ENCODE measurements at regions not wholly inside any gene's neighbourhood (a gene's known extent, or its start where the extent isn't known, plus 50 kb on each side); places are given as distances from the start of the nearest gene placed in this dataset.

GRCh38 chrX:16458208-16458607, 191.8 kb upstream of the S100G start:
- Histone ChIP-seq H3K36me3 (ENCODE audit: insufficient read depth, low read length) (no peaks in the 10 kb centered on the region), H3K27ac (ENCODE audit: low read depth, low read length) (no peak overlapping the region), H3K27me3 (ENCODE audit: insufficient read depth, low read length, poor library complexity, severe bottlenecking) (no peaks in the 10 kb centered on the region), H3K4me3 (ENCODE audit: low read length) (no peak overlapping the region), H3K9me3 (ENCODE audit: low read length) (no peaks in the 10 kb centered on the region), H3K4me1 (ENCODE audit: insufficient read depth, low read length) (no peaks in the 10 kb centered on the region)
- Mint-ChIP-seq H3K27me3 (peaks cover 3 to 5% of the 10 kb centered on the region in 2 donors), H3K36me3 (no peaks in the 10 kb centered on the region), H3K9me3 (no peaks in the 10 kb centered on the region), H3K4me1 (no peaks in the 10 kb centered on the region), H3K4me3 (no peak overlapping the region), H3K27ac (no peak overlapping the region)
- ChIA-PET POLR2A (no interaction called here), CTCF (no interaction called here)
- no peak for DNase-seq

- no peak overlapping the region for H3K27ac Mint-ChIP-seq
- Histone ChIP-seq H3K36me3 (ENCODE audit: insufficient read depth, low read length) (no peaks in the 10 kb centered on the region), H3K4me3 (ENCODE audit: low read length) (no peak overlapping the region), H3K4me1 (ENCODE audit: insufficient read depth, low read length) (no peaks in the 10 kb centered on the region), H3K27me3 (ENCODE audit: insufficient read depth, low read length, poor library complexity, severe bottlenecking) (no peaks in the 10 kb centered on the region), H3K27ac (ENCODE audit: low read depth, low read length) (no peak overlapping the region), H3K9me3 (ENCODE audit: low read length) (no peaks in the 10 kb centered on the region)
- H3K27me3 Mint-ChIP-seq, result peaks cover 3 to 7% of the 10 kb centered on the region in 2 donors
- no peak overlapping the region for H3K4me3 Mint-ChIP-seq
- no peak for DNase-seq
- H3K9me3 Mint-ChIP-seq, result no peaks in the 10 kb centered on the region
- no peaks in the 10 kb centered on the region for H3K36me3 Mint-ChIP-seq
- POLR2A ChIA-PET, result no interaction called here
- no peaks in the 10 kb centered on the region for H3K4me1 Mint-ChIP-seq
- CTCF ChIA-PET, result no interaction called here
Observed at GRCh38 chrX:16459008-16459407, 190.9 kb upstream of the S100G start.

- H3K36me3 ChIP-seq (ENCODE audit: insufficient read depth, low read length), result no peaks in the 10 kb centered on the region
- peaks cover 0 to 5% (median 0%) of the 10 kb centered on the region in 3 donors for H3K36me3 Mint-ChIP-seq
- no peaks in the 10 kb centered on the region for H3K4me1 ChIP-seq (ENCODE audit: insufficient read depth, low read length)
- H3K9me3 Mint-ChIP-seq, result peaks cover 0 to 2% (median 0%) of the 10 kb centered on the region in 5 donors
- peaks cover 5 to 6% of the 10 kb centered on the region in 2 donors for H3K27me3 Mint-ChIP-seq
- H3K27me3 ChIP-seq (ENCODE audit: insufficient read depth, low read length, poor library complexity, severe bottlenecking), result no peaks in the 10 kb centered on the region
- H3K27ac Mint-ChIP-seq, result no peak overlapping the region
- no peak for DNase-seq
- POLR2A ChIA-PET, result no interaction called here
- no peak overlapping the region for H3K4me3 Mint-ChIP-seq
- H3K27ac ChIP-seq (ENCODE audit: low read depth, low read length), result no peak overlapping the region
- H3K4me3 ChIP-seq (ENCODE audit: low read length), result no peak overlapping the region
- CTCF ChIA-PET, result interaction anchor here (2.0 kb wide), 1 partner anchor 18 kb away, joined by 6 read pairs; no protein-coding TSS in a partner anchor
- H3K9me3 ChIP-seq (ENCODE audit: low read length), result no peaks in the 10 kb centered on the region
- no peaks in the 10 kb centered on the region for H3K4me1 Mint-ChIP-seq
Observed at GRCh38 chrX:16461968-16462367, 188.0 kb upstream of the S100G start.

- no peak for DNase-seq
- peaks cover 5 to 7% of the 10 kb centered on the region in 2 donors for H3K27me3 Mint-ChIP-seq
- peaks cover 0 to 5% (median 0%) of the 10 kb centered on the region in 3 donors for H3K36me3 Mint-ChIP-seq
- Histone ChIP-seq H3K4me3 (ENCODE audit: low read length) (no peak overlapping the region), H3K4me1 (ENCODE audit: insufficient read depth, low read length) (no peaks in the 10 kb centered on the region), H3K36me3 (ENCODE audit: insufficient read depth, low read length) (no peaks in the 10 kb centered on the region), H3K27ac (ENCODE audit: low read depth, low read length) (no peak overlapping the region), H3K27me3 (ENCODE audit: insufficient read depth, low read length, poor library complexity, severe bottlenecking) (no peaks in the 10 kb centered on the region), H3K9me3 (ENCODE audit: low read length) (no peaks in the 10 kb centered on the region)
- no peaks in the 10 kb centered on the region for H3K4me1 Mint-ChIP-seq
- POLR2A ChIA-PET, result no interaction called here
- CTCF ChIA-PET, result interaction anchor here (2.0 kb wide), 1 partner anchor 18 kb away, joined by 6 read pairs; no protein-coding TSS in a partner anchor
- H3K4me3 Mint-ChIP-seq, result no peak overlapping the region
- H3K9me3 Mint-ChIP-seq, result peaks cover 0 to 2% (median 0%) of the 10 kb centered on the region in 5 donors
- no peak overlapping the region for H3K27ac Mint-ChIP-seq
Observed at GRCh38 chrX:16462912-16463311, 187.0 kb upstream of the S100G start.

DNA sequence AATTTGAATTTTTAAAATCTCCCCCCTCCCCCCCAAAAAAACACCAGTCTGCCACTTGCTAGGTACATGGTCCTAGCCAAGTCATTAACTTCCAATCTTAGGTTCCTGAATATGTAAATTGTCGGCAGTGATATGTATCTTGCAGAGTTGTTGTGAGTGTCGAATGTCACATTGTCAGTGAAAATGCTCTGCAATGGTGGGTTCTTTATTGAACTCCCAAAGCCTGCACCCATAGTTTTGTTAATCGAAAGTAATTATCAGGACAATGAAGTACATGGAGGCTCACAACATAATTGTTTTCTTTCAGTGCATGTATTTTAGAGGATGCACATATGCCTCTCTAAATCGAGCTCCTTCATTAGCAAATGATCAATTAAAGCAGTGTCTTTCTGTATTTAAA, 185.6 kb upstream of the S100G start:
- DNase-seq, result no peak
- Mint-ChIP-seq H3K4me1 (no peaks in the 10 kb centered on the region), H3K27me3 (peaks cover 7 to 10% of the 10 kb centered on the region in 2 donors), H3K4me3 (no peak overlapping the region), H3K27ac (no peak overlapping the region), H3K9me3 (peaks cover 0 to 2% (median 0%) of the 10 kb centered on the region in 5 donors), H3K36me3 (peaks cover 0 to 5% (median 0%) of the 10 kb centered on the region in 3 donors)
- no peaks in the 10 kb centered on the region for H3K9me3 ChIP-seq (ENCODE audit: low read length)
- no peaks in the 10 kb centered on the region for H3K4me1 ChIP-seq (ENCODE audit: insufficient read depth, low read length)
- ChIA-PET POLR2A (no interaction called here), CTCF (interaction anchor here (0.6 kb wide), 1 partner anchor 738 kb away, joined by 3 read pairs; no protein-coding TSS in a partner anchor)
- H3K27me3 ChIP-seq (ENCODE audit: insufficient read depth, low read length, poor library complexity, severe bottlenecking), result no peaks in the 10 kb centered on the region
- no peak overlapping the region for H3K27ac ChIP-seq (ENCODE audit: low read depth, low read length)
- no peaks in the 10 kb centered on the region for H3K36me3 ChIP-seq (ENCODE audit: insufficient read depth, low read length)
- H3K4me3 ChIP-seq (ENCODE audit: low read length), result no peak overlapping the region

DNA sequence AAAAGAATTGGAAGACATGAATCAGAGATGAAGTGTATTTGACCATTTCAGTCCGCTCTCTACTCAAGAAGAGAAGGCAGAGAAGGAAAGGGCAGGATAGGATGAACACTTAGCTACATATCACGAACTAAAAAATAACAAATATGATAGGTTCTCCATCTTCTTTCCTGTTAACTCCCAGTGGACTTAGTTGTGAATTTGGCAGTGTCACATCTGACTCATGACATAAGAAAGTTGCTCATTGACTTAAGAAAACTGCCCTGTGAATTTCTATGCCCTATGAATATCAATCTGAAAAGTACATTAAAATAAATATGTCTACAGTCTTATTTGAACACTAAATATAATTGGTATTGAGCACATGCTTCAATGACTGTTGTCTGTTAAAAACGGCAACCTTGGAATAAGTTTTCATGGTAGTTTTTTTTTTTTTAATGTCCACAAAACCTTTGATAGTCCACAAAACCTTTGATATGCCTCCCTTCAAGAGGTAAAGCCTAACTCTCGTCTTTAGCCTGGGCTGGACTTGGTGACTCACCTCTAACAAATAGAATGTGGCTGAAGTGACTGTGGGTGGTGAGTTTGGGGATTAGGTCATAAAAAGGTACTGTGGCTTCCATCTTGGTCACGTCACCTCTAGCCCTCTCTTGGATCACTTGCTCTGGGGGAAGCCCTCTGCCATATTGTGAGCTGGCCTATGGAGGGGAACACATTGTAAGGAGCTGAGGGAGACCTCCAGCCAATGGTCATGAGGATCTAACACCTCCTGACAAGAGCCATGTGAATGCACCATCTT, 184.7 kb upstream of the S100G start:
- Mint-ChIP-seq H3K36me3 (peaks cover 0 to 5% (median 0%) of the 10 kb centered on the region in 3 donors), H3K27me3 (peaks cover 7 to 10% of the 10 kb centered on the region in 2 donors)
- POLR2A ChIA-PET, result no interaction called here

DNA sequence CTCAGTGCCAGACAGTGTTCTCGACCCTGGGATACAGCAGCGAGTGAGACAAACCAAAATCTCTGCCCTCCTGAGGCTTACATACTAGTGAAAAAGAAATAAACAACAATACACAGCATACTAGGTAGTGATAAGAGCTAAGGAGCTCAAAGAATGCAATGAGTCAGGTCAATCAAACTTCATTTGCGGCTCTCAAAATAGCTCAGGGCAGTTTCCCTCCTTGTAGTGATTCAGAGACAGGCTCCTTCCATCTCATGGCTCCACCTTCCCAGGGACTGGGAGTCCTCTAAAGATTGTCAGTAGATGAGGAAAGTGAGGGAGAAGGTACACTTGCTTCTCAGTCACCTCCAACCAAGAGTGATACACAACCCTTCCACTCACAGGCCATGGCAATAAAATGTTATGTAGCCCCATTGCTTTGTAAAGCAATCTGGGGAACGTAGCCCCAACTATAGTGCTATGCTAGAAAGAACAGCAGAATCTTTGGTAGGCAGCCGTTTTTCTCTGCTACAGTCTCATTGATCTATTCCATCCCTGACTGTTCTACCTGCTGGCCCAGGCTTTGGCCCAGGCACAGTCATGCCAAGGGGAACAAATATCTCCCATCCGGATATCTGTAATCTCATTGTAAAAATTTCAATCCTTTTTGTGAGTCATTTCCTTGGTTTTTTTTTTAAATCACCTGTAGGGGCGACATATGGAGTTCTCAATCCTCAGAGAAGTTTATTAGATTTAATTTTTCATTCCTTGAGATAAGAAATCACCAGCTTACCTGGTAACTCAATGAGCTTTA, 183.1 kb upstream of the S100G start:
- H3K4me1 Mint-ChIP-seq, result no peaks in the 10 kb centered on the region
- DNase-seq, result no peak
- peaks cover 10% of the 10 kb centered on the region in 2 donors for H3K27me3 Mint-ChIP-seq
- no peak overlapping the region for H3K27ac Mint-ChIP-seq
- H3K4me3 Mint-ChIP-seq, result peak overlapping the region in 1 of 7 donors; percentile 6
- no peaks in the 10 kb centered on the region for H3K4me1 ChIP-seq (ENCODE audit: insufficient read depth, low read length)
- no peak overlapping the region for H3K4me3 ChIP-seq (ENCODE audit: low read length)
- no peaks in the 10 kb centered on the region for H3K27me3 ChIP-seq (ENCODE audit: insufficient read depth, low read length, poor library complexity, severe bottlenecking)
- POLR2A ChIA-PET, result no interaction called here
- peaks cover 0 to 5% (median 0%) of the 10 kb centered on the region in 3 donors for H3K36me3 Mint-ChIP-seq
- CTCF ChIA-PET, result no interaction called here
- no peaks in the 10 kb centered on the region for H3K36me3 ChIP-seq (ENCODE audit: insufficient read depth, low read length)
- no peaks in the 10 kb centered on the region for H3K9me3 ChIP-seq (ENCODE audit: low read length)
- peaks cover 0 to 2% (median 0%) of the 10 kb centered on the region in 5 donors for H3K9me3 Mint-ChIP-seq
- H3K27ac ChIP-seq (ENCODE audit: low read depth, low read length), result no peak overlapping the region

More for the DNA sequence above, 184.7 kb upstream of the S100G start:
- Mint-ChIP-seq H3K9me3 (peaks cover 0 to 2% (median 0%) of the 10 kb centered on the region in 5 donors), H3K4me1 (no peaks in the 10 kb centered on the region), H3K27ac (no peak overlapping the region), H3K4me3 (no peak overlapping the region)
- DNase-seq, result no peak
- H3K36me3 ChIP-seq (ENCODE audit: insufficient read depth, low read length), result no peaks in the 10 kb centered on the region
- H3K27ac ChIP-seq (ENCODE audit: low read depth, low read length), result no peak overlapping the region
- CTCF ChIA-PET, result no interaction called here
- no peaks in the 10 kb centered on the region for H3K27me3 ChIP-seq (ENCODE audit: insufficient read depth, low read length, poor library complexity, severe bottlenecking)
- no peaks in the 10 kb centered on the region for H3K4me1 ChIP-seq (ENCODE audit: insufficient read depth, low read length)
- no peaks in the 10 kb centered on the region for H3K9me3 ChIP-seq (ENCODE audit: low read length)
- no peak overlapping the region for H3K4me3 ChIP-seq (ENCODE audit: low read length)

DNA sequence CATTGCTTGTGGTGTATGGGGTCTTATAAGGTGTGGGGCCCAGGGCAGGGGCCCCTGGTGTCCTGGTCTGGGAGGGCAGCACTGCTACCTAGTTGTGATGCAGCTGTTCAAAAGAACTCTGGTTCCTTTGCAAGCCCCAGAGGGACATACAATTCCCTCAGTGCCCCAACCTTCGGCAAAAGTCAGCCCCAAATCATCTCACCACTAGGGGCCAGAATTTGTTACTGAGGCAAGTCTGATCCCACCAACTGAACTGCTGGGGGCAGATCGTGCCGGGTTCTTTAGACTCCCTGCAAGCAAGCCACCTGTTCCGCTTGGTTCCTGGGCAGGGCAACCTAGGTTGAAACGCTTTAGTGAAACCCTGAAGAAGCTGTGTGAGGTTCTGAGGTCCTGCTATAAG, 180.1 kb upstream of the S100G start:
- no peak overlapping the region for H3K4me3 Mint-ChIP-seq
- POLR2A ChIA-PET, result no interaction called here

More for the DNA sequence above, 180.1 kb upstream of the S100G start:
- CTCF ChIA-PET, result no interaction called here
- Mint-ChIP-seq H3K9me3 (peaks cover 0 to 2% (median 0%) of the 10 kb centered on the region in 5 donors), H3K27ac (no peak overlapping the region), H3K27me3 (peaks cover 11 to 17% of the 10 kb centered on the region in 2 donors), H3K36me3 (peaks cover 0 to 5% (median 0%) of the 10 kb centered on the region in 3 donors), H3K4me1 (no peaks in the 10 kb centered on the region)
- H3K4me1 ChIP-seq (ENCODE audit: insufficient read depth, low read length), result no peaks in the 10 kb centered on the region
- H3K36me3 ChIP-seq (ENCODE audit: insufficient read depth, low read length), result no peaks in the 10 kb centered on the region
- DNase-seq, result no peak
- no peak overlapping the region for H3K4me3 ChIP-seq (ENCODE audit: low read length)
- no peaks in the 10 kb centered on the region for H3K27me3 ChIP-seq (ENCODE audit: insufficient read depth, low read length, poor library complexity, severe bottlenecking)
- no peaks in the 10 kb centered on the region for H3K9me3 ChIP-seq (ENCODE audit: low read length)
- no peak overlapping the region for H3K27ac ChIP-seq (ENCODE audit: low read depth, low read length)

All from CD8-positive, alpha-beta memory T cell (primary cell).